Endothelial cell of umbilical vein (primary cell): ENCODE measurements at regions not wholly inside any gene's neighbourhood (a gene's known extent, or its start where the extent isn't known, plus 50 kb on each side); places are given as distances from the start of the nearest gene placed in this dataset.
A peak's percentile ranks its signal among the peaks of the same experiment; 100 is the strongest.

ENCODE experiments used
- BruUV-seq: library from RNA; stranded (reverse); fragments of 400-500 nt; replicated peaks from 2 replicates; lab custom pipeline; 2021; lab: Mats Ljungman, UMichigan
- CTCF ChIA-PET: fragments of 300-600, 350-600 bp; sonication (Branson Sonifier 250); formaldehyde crosslinking; loops from one replicate; lab custom pipeline; 2021; ENCODE audit warnings: antibody characterized with exemption, inconsistent platforms; lab: Charles Lee
- POLR2A ChIA-PET: fragments of 300-600, 350-600 bp; sonication (Branson Sonifier 250); formaldehyde crosslinking; loops from one replicate; lab custom pipeline; 2021; ENCODE audit warnings: antibody characterized with exemption, inconsistent platforms; lab: Charles Lee
- DNase-seq: peaks from one replicate; pipeline ENCODE4 v3.0.0-alpha.2; 2011; ENCODE audit warnings: low read depth, low spot score
- FAIRE-seq: peaks from 2 replicates; lab custom pipeline; 2011; peaks lifted over from hg19 to GRCh38; lab: Jason Lieb, UNC
- H2AFZ ChIP-seq: 2 replicates; pipeline ENCODE4 v1.6.0; 2012; ENCODE audit warnings: low read depth, low read length, control low read depth, inconsistent platforms
- H3K27ac ChIP-seq: 2 replicates; pipeline ENCODE4 v1.5.1; 2011; ENCODE audit warnings: low read depth, mild to moderate bottlenecking, control low read depth, low read length, moderate library complexity; ENCODE audit not compliant: insufficient read depth
- H3K27me3 ChIP-seq, 2 experiments: 2 replicates each; pipeline versions ENCODE4 v1.6.0 to v1.6.1; 2011; ENCODE audit warnings: low read length in 2 of 2, mixed read lengths in 1 of 2; ENCODE audit not compliant: control insufficient read depth in 2 of 2, insufficient read depth in 2 of 2
- H3K36me3 ChIP-seq, 2 experiments: 2 replicates in 1 of 2; 3 replicates in 1 of 2; pipeline ENCODE4 v1.5.1; 2011; ENCODE audit warnings: low read length in 2 of 2, mild to moderate bottlenecking in 1 of 2, moderate library complexity in 1 of 2; ENCODE audit not compliant: control insufficient read depth in 2 of 2, insufficient read depth in 2 of 2; ENCODE audit errors: extremely low read depth in 1 of 2
- H3K4me1 ChIP-seq: 3 replicates; pipeline ENCODE4 v1.5.1; 2011; ENCODE audit warnings: mild to moderate bottlenecking, low read length; ENCODE audit not compliant: control insufficient read depth, insufficient read depth; ENCODE audit errors: extremely low read depth
- H3K4me2 ChIP-seq: 2 replicates; pipeline ENCODE4 v1.6.1; 2011; ENCODE audit warnings: low read length, control low read depth, mixed read lengths; ENCODE audit not compliant: insufficient read depth
- H3K4me3 ChIP-seq, 3 experiments: fragments of 200-600 bp in 1 of 3; sonication (generic), shearing (Covaris generic) in 1 of 3; replicated peaks in 1 of 3; 2 replicates each; pipeline ENCODE4 v1.5.1; 2011 to 2016; ENCODE audit warnings: control low read depth in 3 of 3, low read length in 3 of 3, mild to moderate bottlenecking in 2 of 3, inconsistent platforms in 1 of 3, low read depth in 1 of 3, moderate library complexity in 1 of 3; ENCODE audit not compliant: insufficient read depth in 1 of 3
- H3K79me2 ChIP-seq: 2 replicates; pipeline ENCODE4 v1.6.0; 2012; ENCODE audit warnings: low read length, inconsistent platforms; ENCODE audit not compliant: control insufficient read depth, insufficient read depth
- H3K9ac ChIP-seq: replicated peaks from 2 replicates; pipeline ENCODE3; 2011; ENCODE audit warnings: low read length, control low read depth; ENCODE audit not compliant: insufficient read depth; ENCODE audit errors: extremely low read depth
- H3K9me1 ChIP-seq: replicated peaks from 3 replicates; pipeline ENCODE4 v1.6.0; 2011; ENCODE audit warnings: mild to moderate bottlenecking, low read length; ENCODE audit not compliant: control insufficient read depth, insufficient read depth; ENCODE audit errors: extremely low read depth
- H3K9me3 ChIP-seq: replicated peaks from 2 replicates; pipeline ENCODE4 v1.5.1; 2012; ENCODE audit warnings: low read length, inconsistent platforms; ENCODE audit not compliant: control insufficient read depth, insufficient read depth
- H4K20me1 ChIP-seq: replicated peaks from 2 replicates; pipeline ENCODE3; 2011; ENCODE audit warnings: mild to moderate bottlenecking, low read length; ENCODE audit not compliant: control insufficient read depth, insufficient read depth; ENCODE audit errors: extremely low read depth
- FOS ChIP-seq: IDR thresholded peaks from 2 replicates; pipeline ENCODE4 v1.6.1; 2011; ENCODE audit warnings: mild to moderate bottlenecking, low read length, moderate library complexity, borderline replicate concordance; ENCODE audit not compliant: insufficient read depth
- GATA2 ChIP-seq: IDR thresholded peaks from 2 replicates; pipeline ENCODE4 v1.7.0; 2011; ENCODE audit warnings: low read depth, mild to moderate bottlenecking, moderate library complexity, mixed read lengths, low read length; ENCODE audit not compliant: insufficient read length, insufficient read depth
- MAX ChIP-seq: IDR thresholded peaks from 2 replicates; pipeline ENCODE4 v1.6.1; 2011; ENCODE audit not compliant: insufficient read depth, insufficient read length
- MYC ChIP-seq: IDR thresholded peaks from one replicate; pipeline ENCODE4 v1.6.1; 2011; ENCODE audit warnings: mild to moderate bottlenecking, low read depth, low read length
- POLR2AphosphoS5 ChIP-seq: IDR thresholded peaks from 2 replicates; pipeline ENCODE4 v1.6.1; 2012; ENCODE audit warnings: low read depth, mild to moderate bottlenecking, control low read depth, low read length, moderate library complexity; ENCODE audit not compliant: insufficient read depth
- dilution Hi-C: fragments of 300-500 bp; cut with MboI; formaldehyde crosslinking; loops from one replicate; pipeline ENCODE4 v1.15.0; 2019; ENCODE audit warnings: low sequenced_read_pairs; ENCODE audit not compliant: extremely low pct_ligation_motif_present
- intact Hi-C: fragments of 100-400 bp; cut with micrococcal nuclease; formaldehyde crosslinking; loops from one replicate; pipeline ENCODE4 v1.10.0; 2022

- Histone ChIP-seq H3K27me3 (no peaks in the 10 kb centered on the region), H3K9me3 (no peaks in the 10 kb centered on the region), H4K20me1 (no peaks in the 10 kb centered on the region), H3K4me2 (no peak overlapping the region), H2AFZ (no peak overlapping the region), H3K79me2 (no peaks in the 10 kb centered on the region), H3K4me3 (no peak overlapping the region), H3K4me1 (no peaks in the 10 kb centered on the region), H3K27ac (no peak overlapping the region), H3K9me1 (no peaks in the 10 kb centered on the region), H3K36me3 (no peaks in the 10 kb centered on the region), H3K9ac (no peak overlapping the region)
- POLR2A ChIA-PET: no interaction called here
- no peak for TF ChIP-seq FOS
- no peak for TF ChIP-seq MYC
- intact Hi-C loops (no loop called here), dilution Hi-C loops (no loop called here)
- DNase-seq (peak; percentile 24), FAIRE-seq (no peak)
- no TSS peak for BruUV-seq
- CTCF ChIA-PET: interaction anchor here (1.2 kb wide), 1 partner anchor 21 kb away, joined by 3 read pairs; no protein-coding TSS in a partner anchor
These were observed 58.0 kb upstream of the SALL4 start for GRCh38 chr20:51860111-51860882.

- CTCF ChIA-PET: no interaction called here
- Histone ChIP-seq H4K20me1 (no peaks in the 10 kb centered on the region), H3K79me2 (no peaks in the 10 kb centered on the region), H3K36me3 (no peaks in the 10 kb centered on the region), H3K4me1 (no peaks in the 10 kb centered on the region), H3K27ac (no peak overlapping the region), H2AFZ (no peak overlapping the region), H3K9me3 (no peaks in the 10 kb centered on the region), H3K4me2 (no peak overlapping the region), H3K9me1 (no peaks in the 10 kb centered on the region), H3K9ac (no peak overlapping the region), H3K27me3 (no peaks in the 10 kb centered on the region), H3K4me3 (no peak overlapping the region)
- FAIRE-seq: no peak
- TF ChIP-seq POLR2AphosphoS5 (no peak), MAX (no peak), GATA2 (no peak), FOS (no peak)
- BruUV-seq: no TSS peak
- DNase-seq: no peak
- intact Hi-C loops: no loop called here
- POLR2A ChIA-PET: no interaction called here
- dilution Hi-C loops: no loop called here
These were observed 54.1 kb upstream of the SALL4 start for GRCh38 chr20:51856432-51856831.
